GM23338 (cell line): ENCODE measurements at regions not wholly inside any gene's neighbourhood (a gene's known extent, or its start where the extent isn't known, plus 50 kb on each side); places are given as distances from the start of the nearest gene placed in this dataset.
A peak's percentile ranks its signal among the peaks of the same experiment; 100 is the strongest.

Experiments used
- ATAC-seq: fragments of 200-7000 bp; cut with Tn5 transposase; 3 replicates; pipeline ENCODE4 v1.9.1; 2020
- DNase-seq: peaks from one replicate; pipeline ENCODE4 v3.0.0-alpha.2; 2015; ENCODE audit warnings: low spot score
- H2AFZ ChIP-seq: fragments of 200-600 bp; sonication (generic); 2 replicates; pipeline ENCODE4 v1.8.0; 2016; ENCODE audit warnings: antibody characterized with exemption, mild to moderate bottlenecking, moderate library complexity
- H3F3A ChIP-seq: fragments of 200-600 bp; sonication (generic); replicated peaks from 2 replicates; pipeline ENCODE4 v1.8.0; 2017; ENCODE audit warnings: antibody characterized with exemption, mixed run types, low read depth
- H3K27ac ChIP-seq: fragments of 200-600 bp; sonication (generic); 2 replicates; pipeline ENCODE4 v1.6.1; 2016; ENCODE audit warnings: low read depth
- H3K27me3 ChIP-seq: fragments of 200-600 bp; sonication (generic); 2 replicates; pipeline ENCODE4 v1.8.0; 2016; ENCODE audit warnings: mild to moderate bottlenecking, mixed run types, moderate library complexity; ENCODE audit not compliant: insufficient read depth
- H3K36me3 ChIP-seq: fragments of 200-600 bp; sonication (generic); 2 replicates; pipeline ENCODE4 v1.8.0; 2016; ENCODE audit warnings: mild to moderate bottlenecking; ENCODE audit not compliant: insufficient read depth
- H3K4me1 ChIP-seq: fragments of 200-600 bp; sonication (generic); 2 replicates; pipeline ENCODE4 v1.8.0; 2016; ENCODE audit warnings: mild to moderate bottlenecking, moderate library complexity; ENCODE audit not compliant: insufficient read depth
- H3K4me2 ChIP-seq: fragments of 200-600 bp; sonication (generic); 2 replicates; pipeline ENCODE4 v1.7.1; 2017; ENCODE audit warnings: mixed run types
- H3K4me3 ChIP-seq: fragments of 200-600 bp; sonication (generic); 2 replicates; pipeline ENCODE4 v1.6.1; 2016; ENCODE audit warnings: mixed run types
- H3K79me2 ChIP-seq: fragments of 200-600 bp; sonication (generic); replicated peaks from 2 replicates; pipeline ENCODE4 v1.8.0; 2017; ENCODE audit warnings: mild to moderate bottlenecking; ENCODE audit not compliant: insufficient read depth
- H3K9me2 ChIP-seq: fragments of 200-600 bp; sonication (generic); 2 replicates; pipeline ENCODE4 v1.8.0; 2017; ENCODE audit not compliant: insufficient read depth
- H4K20me1 ChIP-seq: fragments of 200-600 bp; sonication (generic); replicated peaks from 2 replicates; pipeline ENCODE4 v1.8.0; 2017; ENCODE audit warnings: mild to moderate bottlenecking; ENCODE audit not compliant: insufficient read depth
- H3K27ac Mint-ChIP-seq: 2 replicates; pipeline ENCODE4 v1.8.0; 2020; ENCODE audit warnings: inconsistent platforms, mild to moderate bottlenecking, moderate library complexity, mixed read lengths
- H3K27me3 Mint-ChIP-seq: 3 replicates; pipeline ENCODE4 v1.8.0; 2022; ENCODE audit warnings: low read depth, mild to moderate bottlenecking, moderate library complexity, mixed read lengths, inconsistent platforms; ENCODE audit not compliant: insufficient read depth, poor library complexity
- H3K36me3 Mint-ChIP-seq: 3 replicates; pipeline ENCODE4 v1.8.0; 2021; ENCODE audit warnings: low read depth, mild to moderate bottlenecking, inconsistent platforms, moderate library complexity, mixed read lengths
- H3K4me1 Mint-ChIP-seq: 3 replicates; pipeline ENCODE4 v1.8.0; 2020; ENCODE audit warnings: mild to moderate bottlenecking, inconsistent platforms, mixed read lengths
- H3K4me3 Mint-ChIP-seq: 3 replicates; pipeline ENCODE4 v1.8.0; 2021; ENCODE audit warnings: moderate library complexity, mild to moderate bottlenecking, inconsistent platforms, mixed read lengths
- H3K9me3 Mint-ChIP-seq: 3 replicates; pipeline ENCODE4 v1.8.0; 2020; ENCODE audit warnings: moderate library complexity, mild to moderate bottlenecking, inconsistent platforms, mixed read lengths
- CREB1 ChIP-seq: fragments of 250-450 bp; sonication (Bioruptor Pico); IDR thresholded peaks from 2 replicates; pipeline ENCODE4 v1.5.0; 2020; ENCODE audit warnings: low read depth, mild to moderate bottlenecking, moderate library complexity
- EZH2 ChIP-seq: fragments of 200-600 bp; sonication (generic); IDR thresholded peaks from one replicate; pipeline ENCODE4 v1.8.0; 2017; ENCODE audit warnings: antibody characterized with exemption, mild to moderate bottlenecking, low read depth; ENCODE audit not compliant: unreplicated experiment
- JUNB ChIP-seq: IDR thresholded peaks from one replicate; pipeline ENCODE4 v1.6.1; 2016; ENCODE audit warnings: antibody characterized with exemption; ENCODE audit not compliant: unreplicated experiment
- NANOG ChIP-seq: IDR thresholded peaks from 2 replicates; pipeline ENCODE4 v1.6.1; 2016; ENCODE audit warnings: antibody characterized with exemption, borderline replicate concordance
- STAT1 ChIP-seq: IDR thresholded peaks from one replicate; pipeline ENCODE4 v1.6.1; 2016; ENCODE audit warnings: antibody characterized with exemption; ENCODE audit not compliant: unreplicated experiment
- ZNF331 ChIP-seq: fragments of 250-450 bp; sonication (Bioruptor Pico); IDR thresholded peaks from 2 replicates; pipeline ENCODE4 v1.5.0; 2020; ENCODE audit warnings: low read depth, mild to moderate bottlenecking, moderate library complexity
- TF ChIP-seq, protein P1 (sequence below), 2 experiments: fragments of 200-600 bp in 1 of 2; sonication (generic) in 1 of 2; conservative IDR thresholded peaks; 2 replicates each; pipeline versions ENCODE4 v1.5.1 to v1.6.1; 2016 to 2017; ENCODE audit warnings: antibody characterized with exemption in 2 of 2, low read depth in 2 of 2, mild to moderate bottlenecking in 2 of 2, moderate library complexity in 1 of 2

DNA sequence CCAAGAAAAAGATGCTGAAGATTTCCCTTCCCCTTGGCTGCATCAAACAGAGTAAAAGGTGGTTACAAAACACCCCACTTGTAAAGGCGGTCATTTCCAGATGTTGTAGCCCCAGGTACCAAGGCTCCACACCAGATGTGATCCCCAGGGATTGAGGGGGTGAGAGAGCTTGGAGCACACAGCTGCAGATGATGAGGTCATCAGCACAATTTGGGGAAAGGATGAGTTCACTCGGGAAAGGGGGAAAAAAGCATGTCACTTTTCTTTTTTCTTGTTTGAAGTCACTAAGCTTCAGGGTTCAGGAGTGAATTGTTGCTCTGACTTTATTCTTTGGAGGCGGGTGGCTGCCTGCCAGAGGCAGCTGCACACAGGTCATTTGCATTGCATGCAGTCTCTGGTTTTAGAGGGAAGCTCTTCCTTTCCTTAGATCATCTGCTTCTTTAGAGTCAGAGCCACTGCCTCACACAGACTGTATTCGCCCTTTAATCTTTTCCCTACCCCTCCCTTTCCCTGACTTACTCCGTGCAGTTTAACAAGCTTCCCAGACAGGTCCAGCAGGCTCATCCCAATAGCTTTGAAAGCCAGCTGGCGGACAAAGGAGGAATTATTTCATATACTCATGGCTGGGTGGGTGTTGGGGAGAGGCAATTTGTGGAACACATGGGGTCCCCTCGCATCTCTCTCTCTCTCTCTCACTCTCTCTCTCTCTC lies 409.3 kb upstream of the SLC24A2 start:
- Mint-ChIP-seq H3K27me3 (peaks cover 2% of the 10 kb centered on the region), H3K4me1 (peaks cover 21% of the 10 kb centered on the region; the same call in 2 of the 3 replicates), H3K27ac (no peak overlapping the region), H3K36me3 (peaks cover 2% of the 10 kb centered on the region; the same call in 1 of the 3 replicates), H3K4me3 (no peak overlapping the region), H3K9me3 (peaks cover 14% of the 10 kb centered on the region; the same call in 2 of the 3 replicates)
- peaks cover 16% of the 10 kb centered on the region for H3K4me1 ChIP-seq
- DNase-seq (peak; percentile 52), ATAC-seq (peak; percentile 91)
- no peaks in the 10 kb centered on the region for H4K20me1 ChIP-seq
- H3K27ac ChIP-seq = no peak overlapping the region
- no peak overlapping the region for H3K4me3 ChIP-seq
- TF ChIP-seq ZNF331 (CRISPR knock-in tag) = no peak
- H3K4me2 ChIP-seq = peak overlapping the region; percentile 37; the same call in 1 of the 2 replicates
- H3F3A ChIP-seq = no peaks in the 10 kb centered on the region
- H3K79me2 ChIP-seq = no peaks in the 10 kb centered on the region
- H3K36me3 ChIP-seq = no peaks in the 10 kb centered on the region
- H3K9me2 ChIP-seq = no peaks in the 10 kb centered on the region
- H3K27me3 ChIP-seq = no peaks in the 10 kb centered on the region
- H2AFZ ChIP-seq = peak overlapping the region; percentile 73

DNA sequence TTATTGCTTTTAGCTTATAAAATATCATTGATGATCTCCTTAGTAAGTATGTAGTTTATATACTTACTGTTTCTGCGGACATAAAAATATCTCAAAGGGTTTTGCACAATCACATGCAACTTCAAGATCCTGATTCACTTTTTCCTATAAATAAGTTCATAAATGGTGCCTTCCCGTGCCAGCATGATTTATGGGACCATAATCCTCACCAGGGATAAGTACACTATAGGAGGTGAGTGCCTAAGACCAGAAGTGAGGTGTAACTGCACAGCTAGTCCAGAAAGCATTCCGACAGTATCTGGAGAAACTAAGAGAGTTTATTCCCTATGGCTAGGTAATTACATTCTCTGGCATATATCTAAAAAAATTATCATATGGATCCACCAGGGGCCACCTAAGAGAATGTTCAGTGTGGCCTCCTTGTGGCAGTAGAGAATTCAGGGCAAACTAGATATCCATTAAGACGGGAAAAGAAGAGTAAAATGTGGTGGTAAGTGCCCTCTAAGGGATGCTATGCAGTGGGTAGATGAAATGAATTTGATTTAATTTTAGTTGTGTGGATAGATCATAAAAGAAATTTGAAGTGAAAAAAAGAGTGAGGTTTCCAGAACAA lies 402.5 kb upstream of the SLC24A2 start:
- H4K20me1 ChIP-seq = no peaks in the 10 kb centered on the region
- H2AFZ ChIP-seq = no peak overlapping the region
- TF ChIP-seq JUNB (no peak), STAT1 (no peak), ZNF331 (CRISPR knock-in tag) (no peak), CREB1 (CRISPR knock-in tag) (no peak), EZH2 (no peak), NANOG (no peak)
- TF ChIP-seq, protein P1, sequence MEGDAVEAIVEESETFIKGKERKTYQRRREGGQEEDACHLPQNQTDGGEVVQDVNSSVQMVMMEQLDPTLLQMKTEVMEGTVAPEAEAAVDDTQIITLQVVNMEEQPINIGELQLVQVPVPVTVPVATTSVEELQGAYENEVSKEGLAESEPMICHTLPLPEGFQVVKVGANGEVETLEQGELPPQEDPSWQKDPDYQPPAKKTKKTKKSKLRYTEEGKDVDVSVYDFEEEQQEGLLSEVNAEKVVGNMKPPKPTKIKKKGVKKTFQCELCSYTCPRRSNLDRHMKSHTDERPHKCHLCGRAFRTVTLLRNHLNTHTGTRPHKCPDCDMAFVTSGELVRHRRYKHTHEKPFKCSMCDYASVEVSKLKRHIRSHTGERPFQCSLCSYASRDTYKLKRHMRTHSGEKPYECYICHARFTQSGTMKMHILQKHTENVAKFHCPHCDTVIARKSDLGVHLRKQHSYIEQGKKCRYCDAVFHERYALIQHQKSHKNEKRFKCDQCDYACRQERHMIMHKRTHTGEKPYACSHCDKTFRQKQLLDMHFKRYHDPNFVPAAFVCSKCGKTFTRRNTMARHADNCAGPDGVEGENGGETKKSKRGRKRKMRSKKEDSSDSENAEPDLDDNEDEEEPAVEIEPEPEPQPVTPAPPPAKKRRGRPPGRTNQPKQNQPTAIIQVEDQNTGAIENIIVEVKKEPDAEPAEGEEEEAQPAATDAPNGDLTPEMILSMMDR (conservative IDR thresholded peaks at IDR 0.05; ENCODE audit: low read depth in 2 of 2) = peak; percentile 23 to 24; a peak in 1 of 4 replicates
- H3K4me1 ChIP-seq = peaks cover 8% of the 10 kb centered on the region; the same call in 1 of the 2 replicates
- H3F3A ChIP-seq = no peaks in the 10 kb centered on the region
- Mint-ChIP-seq H3K9me3 (peaks cover 9% of the 10 kb centered on the region; the same call in 2 of the 3 replicates), H3K27me3 (peaks cover 2% of the 10 kb centered on the region), H3K4me1 (peaks cover 6% of the 10 kb centered on the region; the same call in 2 of the 3 replicates), H3K4me3 (no peak overlapping the region), H3K27ac (no peak overlapping the region), H3K36me3 (no peaks in the 10 kb centered on the region; the same call in 2 of the 3 replicates)
- H3K9me2 ChIP-seq = peaks cover 8% of the 10 kb centered on the region; the same call in 1 of the 2 replicates
- no peaks in the 10 kb centered on the region for H3K79me2 ChIP-seq
- H3K36me3 ChIP-seq = no peaks in the 10 kb centered on the region
- no peaks in the 10 kb centered on the region for H3K27me3 ChIP-seq
- no peak overlapping the region for H3K4me3 ChIP-seq
- no peak for DNase-seq
- no peak overlapping the region for H3K27ac ChIP-seq
- ATAC-seq = no peak
- no peak overlapping the region for H3K4me2 ChIP-seq
